Esophagus squamous epithelium (tissue), 5 donors: ENCODE measurements at regions not wholly inside any gene's neighbourhood (a gene's known extent, or its start where the extent isn't known, plus 50 kb on each side); places are given as distances from the start of the nearest gene placed in this dataset.

Source experiments
- DNase-seq: peaks from one replicate; lab custom pipeline; 2025; lab: John Stamatoyannopoulos, UW
- H3K27ac ChIP-seq, 4 donors: fragments of 200-600 bp; sonication (generic); one replicate each; pipeline ENCODE4 v1.5.1; 2016 to 2019; ENCODE audit warnings: mild to moderate bottlenecking in 1 of 4
- H3K27me3 ChIP-seq, 4 donors: fragments of 200-600 bp; sonication (generic); 1 replicate in 3 of 4; 2 replicates in 1 of 4; pipeline versions ENCODE4 v1.5.1 to v1.6.0; 2017 to 2021; ENCODE audit warnings: antibody characterized with exemption in 1 of 4
- H3K36me3 ChIP-seq, 3 donors: fragments of 200-600 bp; sonication (generic); one replicate each; pipeline ENCODE4 v1.5.1; 2016 to 2019
- H3K4me1 ChIP-seq, 3 donors: fragments of 200-600 bp; sonication (generic); one replicate each; pipeline ENCODE4 v1.5.1; 2017 to 2019
- H3K4me3 ChIP-seq, 4 donors: fragments of 200-600 bp; sonication (generic); 1 replicate in 3 of 4; 2 replicates in 1 of 4; pipeline ENCODE4 v1.5.1; 2016 to 2019; ENCODE audit warnings: mild to moderate bottlenecking in 2 of 4, moderate library complexity in 1 of 4
- H3K9me3 ChIP-seq, 3 donors: fragments of 200-600 bp; sonication (generic); one replicate each; pipeline ENCODE4 v1.5.1; 2016 to 2019
- CTCF ChIP-seq, 6 experiments: fragments of 450-650 bp in 4 of 6; fragments of 200-600 bp in 2 of 6; sonication (generic) in 2 of 6; IDR thresholded peaks; one replicate each; pipeline ENCODE4 v1.5.1; 2016 to 2019; ENCODE audit warnings: antibody characterized with exemption in 6 of 6, mild to moderate bottlenecking in 4 of 6, moderate library complexity in 4 of 6
- POLR2A ChIP-seq, 4 donors: fragments of 450-650 bp; IDR thresholded peaks; one replicate each; pipeline ENCODE4 v1.6.1; 2017; ENCODE audit warnings: antibody characterized with exemption in 4 of 4, mild to moderate bottlenecking in 4 of 4, moderate library complexity in 3 of 4
- WGBS, 2 donors: methylation state at CpG; one replicate each; pipeline ENCODE4 v1.1.5; 2018; 5-methylcytosine and 5-hydroxymethylcytosine counted together
- intact Hi-C: fragments of 100-400 bp; cut with DNase I; formaldehyde crosslinking; loops from one replicate; pipeline ENCODE4 v1.15.0; 2022
- donor health status: DM: yes; HTN: yes; CAD: no.

DNA sequence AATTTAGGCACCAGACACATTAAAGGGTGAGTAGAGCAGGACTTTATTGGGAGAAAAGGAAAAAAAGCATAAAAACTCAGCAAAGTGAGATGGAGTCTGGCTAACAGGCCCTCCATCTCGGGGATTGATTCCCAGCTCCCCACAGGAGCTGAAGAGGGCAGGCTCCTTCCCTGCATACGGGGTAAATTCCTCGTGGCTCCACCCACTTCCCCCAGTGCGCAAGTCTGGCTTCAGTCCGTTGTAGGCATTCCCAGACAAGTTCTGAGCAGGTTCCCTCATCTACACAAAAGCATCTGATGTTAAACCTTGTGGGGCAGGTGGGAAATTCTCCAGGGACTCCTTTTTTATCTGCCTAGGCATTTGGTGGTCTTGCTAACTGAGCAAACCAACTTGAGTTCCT is 722.6 kb downstream of the ZNF385D start:
- Histone ChIP-seq H3K36me3 (no peaks in the 10 kb centered on the region), H3K27ac (no peak overlapping the region), H3K4me3 (no peak overlapping the region), H3K4me1 (no peaks in the 10 kb centered on the region), H3K27me3 (no peaks in the 10 kb centered on the region), H3K9me3 (no peaks in the 10 kb centered on the region)
- 66 to 79% methylated on average over 5 of the region's 5 CpGs for WGBS, 2 donors
- no peak for DNase-seq
- intact Hi-C loops, result no loop called here
- TF ChIP-seq POLR2A (IDR thresholded peaks at IDR 0.05) (no peak), CTCF (IDR thresholded peaks at IDR 0.05) (no peak)

- intact Hi-C loops, result no loop called here
- TF ChIP-seq POLR2A (IDR thresholded peaks at IDR 0.05) (no peak), CTCF (IDR thresholded peaks at IDR 0.05) (no peak)
- 57 to 64% methylated on average over 2 of the region's 2 CpGs for WGBS, 2 donors
Measured at GRCh38 chr3:21024563-21024962, 726.4 kb downstream of the ZNF385D start.

DNA sequence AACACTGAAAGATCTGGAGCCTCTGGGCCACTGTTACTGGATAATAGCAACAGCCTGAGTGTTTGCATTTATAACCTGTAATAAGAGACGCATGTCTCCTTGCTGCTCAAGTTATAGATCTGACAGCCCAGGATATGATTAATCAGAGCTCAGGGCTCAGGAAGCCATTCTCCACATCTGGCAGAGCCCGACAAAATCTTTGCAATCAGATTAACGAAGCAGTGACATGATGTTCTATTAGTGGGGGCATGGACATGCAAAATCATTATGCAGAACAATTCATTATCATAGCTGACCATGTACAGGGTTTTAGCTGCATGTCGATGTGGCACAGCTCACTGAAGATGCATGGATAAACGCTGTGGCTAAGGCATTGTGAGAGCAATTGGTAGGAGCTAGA is 730.3 kb downstream of the ZNF385D start:
- no peak for TF ChIP-seq POLR2A (IDR thresholded peaks at IDR 0.05)
- TF ChIP-seq CTCF (IDR thresholded peaks at IDR 0.05), result no peak
- no peak for DNase-seq
- no peak overlapping the region for H3K4me3 ChIP-seq
- H3K9me3 ChIP-seq, result peaks cover 0 to 10% (median 0%) of the 10 kb centered on the region in 3 donors
- H3K36me3 ChIP-seq, result no peaks in the 10 kb centered on the region
- WGBS, 2 donors, result 55 to 70% methylated on average over 5 of the region's 5 CpGs
- no peak overlapping the region for H3K27ac ChIP-seq
- H3K27me3 ChIP-seq, result no peaks in the 10 kb centered on the region
- intact Hi-C loops, result no loop called here
- H3K4me1 ChIP-seq, result no peaks in the 10 kb centered on the region

More at GRCh38 chr3:21024563-21024962, 726.4 kb downstream of the ZNF385D start:
- H3K36me3 ChIP-seq, result no peaks in the 10 kb centered on the region
- H3K27me3 ChIP-seq, result no peaks in the 10 kb centered on the region
- DNase-seq, result no peak
- H3K9me3 ChIP-seq, result no peaks in the 10 kb centered on the region
- no peaks in the 10 kb centered on the region for H3K4me1 ChIP-seq
- no peak overlapping the region for H3K4me3 ChIP-seq
- H3K27ac ChIP-seq, result no peak overlapping the region

DNA sequence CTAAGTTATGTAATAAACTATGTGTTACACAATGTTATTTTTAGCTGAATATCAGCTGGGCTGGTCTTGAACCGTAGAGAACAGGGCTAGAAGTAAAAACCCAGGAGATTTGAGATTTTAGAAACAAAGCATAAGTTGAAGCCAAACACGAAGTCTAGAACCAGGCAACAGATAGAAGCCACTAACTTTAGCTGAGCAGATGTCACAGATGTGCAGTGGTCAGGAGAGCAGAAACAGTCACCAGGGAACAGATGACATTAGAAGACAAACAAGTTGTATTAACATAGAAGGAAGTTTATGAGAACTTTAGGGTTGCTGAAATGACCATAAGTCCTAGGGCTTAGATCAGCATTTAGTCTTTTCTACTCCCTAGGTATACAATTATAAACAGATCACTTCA is 731.0 kb downstream of the ZNF385D start:
- WGBS, 2 donors, result 29 to 53% methylated on average over 2 of the region's 2 CpGs
- intact Hi-C loops, result no loop called here
- no peaks in the 10 kb centered on the region for H3K36me3 ChIP-seq
- no peaks in the 10 kb centered on the region for H3K4me1 ChIP-seq
- peaks cover 0 to 10% (median 0%) of the 10 kb centered on the region in 3 donors for H3K9me3 ChIP-seq
- DNase-seq, result no peak
- TF ChIP-seq CTCF (IDR thresholded peaks at IDR 0.05) (no peak), POLR2A (IDR thresholded peaks at IDR 0.05) (no peak)
- H3K4me3 ChIP-seq, result no peak overlapping the region
- no peak overlapping the region for H3K27ac ChIP-seq
- H3K27me3 ChIP-seq, result no peaks in the 10 kb centered on the region

- no peak for DNase-seq
- H3K9me3 ChIP-seq, result peaks cover 0 to 10% (median 0%) of the 10 kb centered on the region in 3 donors
- intact Hi-C loops, result no loop called here
- no peaks in the 10 kb centered on the region for H3K27me3 ChIP-seq
- no peaks in the 10 kb centered on the region for H3K4me1 ChIP-seq
- WGBS, 2 donors, result 71 to 77% methylated on average over 7 to 8 of the region's 10 CpGs
- no peak overlapping the region for H3K4me3 ChIP-seq
- no peak for TF ChIP-seq CTCF (IDR thresholded peaks at IDR 0.05)
- no peak for TF ChIP-seq POLR2A (IDR thresholded peaks at IDR 0.05)
- H3K36me3 ChIP-seq, result no peaks in the 10 kb centered on the region
- no peak overlapping the region for H3K27ac ChIP-seq
Measured at GRCh38 chr3:21017115-21017852, 733.7 kb downstream of the ZNF385D start.
